Hepatocyte (in vitro differentiated cells): ENCODE measurements at regions not wholly inside any gene's neighbourhood (a gene's known extent, or its start where the extent isn't known, plus 50 kb on each side); places are given as distances from the start of the nearest gene placed in this dataset.
"Not testable (repeated sequence)": the region's sequence is repeated elsewhere in the genome, so short reads cannot be mapped to it uniquely, and the experiment has no call there.

ENCODE experiments used
- DNase-seq: peaks from one replicate; pipeline ENCODE4 v3.0.0-alpha.2; 2016; ENCODE audit warnings: low spot score
- H2AFZ ChIP-seq: fragments of 200-600 bp; sonication (generic); 2 replicates; pipeline ENCODE4 v1.6.0; 2016; ENCODE audit warnings: antibody characterized with exemption, mild to moderate bottlenecking
- H3K27ac ChIP-seq: fragments of 200-600 bp; sonication (generic); 2 replicates; pipeline ENCODE4 v1.5.1; 2016; ENCODE audit warnings: mild to moderate bottlenecking
- H3K27me3 ChIP-seq: fragments of 200-600 bp; sonication (generic); 2 replicates; pipeline ENCODE4 v1.6.1; 2016
- H3K36me3 ChIP-seq: fragments of 200-600 bp; sonication (generic); replicated peaks from 2 replicates; pipeline ENCODE4 v1.5.1; 2016; ENCODE audit warnings: low read depth; ENCODE audit not compliant: insufficient read depth
- H3K4me1 ChIP-seq: fragments of 200-600 bp; sonication (generic); 2 replicates; pipeline ENCODE4 v1.5.1; 2016; ENCODE audit warnings: mild to moderate bottlenecking, moderate library complexity; ENCODE audit not compliant: insufficient read depth
- H3K4me2 ChIP-seq: fragments of 200-600 bp; sonication (generic); 2 replicates; pipeline ENCODE4 v1.6.0; 2016
- H3K4me3 ChIP-seq: fragments of 200-600 bp; sonication (generic); 2 replicates; pipeline ENCODE4 v1.5.1; 2016; ENCODE audit warnings: mild to moderate bottlenecking
- H3K79me2 ChIP-seq: fragments of 200-600 bp; sonication (generic); 2 replicates; pipeline ENCODE4 v1.6.0; 2017; ENCODE audit warnings: mild to moderate bottlenecking
- H3K9me2 ChIP-seq: fragments of 200-600 bp; sonication (generic); replicated peaks from 2 replicates; pipeline ENCODE4 v1.6.0; 2017; ENCODE audit warnings: mild to moderate bottlenecking; ENCODE audit not compliant: insufficient read depth
- H3K9me3 ChIP-seq: fragments of 200-600 bp; sonication (generic); 2 replicates; pipeline ENCODE4 v1.5.1; 2016; ENCODE audit warnings: low read depth, mild to moderate bottlenecking
- H4K20me1 ChIP-seq: fragments of 200-600 bp; sonication (generic); 2 replicates; pipeline ENCODE4 v1.6.0; 2016; ENCODE audit warnings: mild to moderate bottlenecking; ENCODE audit not compliant: insufficient read depth, poor library complexity, severe bottlenecking
- EZH2 ChIP-seq: fragments of 200-600 bp; sonication (generic); IDR thresholded peaks from 2 replicates; pipeline ENCODE4 v1.6.1; 2016; ENCODE audit warnings: antibody characterized with exemption, mild to moderate bottlenecking, borderline replicate concordance
- EZH2phosphoT487 ChIP-seq: fragments of 200-600 bp; sonication (generic); IDR thresholded peaks from one replicate; pipeline ENCODE4 v1.6.1; 2018; ENCODE audit warnings: antibody characterized with exemption, mild to moderate bottlenecking, low read depth, moderate library complexity; ENCODE audit not compliant: unreplicated experiment, severe bottlenecking
- WGBS: methylation state at CpG from one replicate; pipeline ENCODE4 v1.1.6; 2016; ENCODE audit warnings: low lambda C conversion rate; ENCODE audit errors: missing lambda C conversion rate; 5-methylcytosine and 5-hydroxymethylcytosine counted together
- TF ChIP-seq, protein P1 (sequence below): fragments of 200-600 bp; sonication (generic); IDR thresholded peaks from 2 replicates; pipeline ENCODE4 v1.5.1; 2016; ENCODE audit warnings: antibody characterized with exemption, mild to moderate bottlenecking; ENCODE audit not compliant: poor library complexity

DNA sequence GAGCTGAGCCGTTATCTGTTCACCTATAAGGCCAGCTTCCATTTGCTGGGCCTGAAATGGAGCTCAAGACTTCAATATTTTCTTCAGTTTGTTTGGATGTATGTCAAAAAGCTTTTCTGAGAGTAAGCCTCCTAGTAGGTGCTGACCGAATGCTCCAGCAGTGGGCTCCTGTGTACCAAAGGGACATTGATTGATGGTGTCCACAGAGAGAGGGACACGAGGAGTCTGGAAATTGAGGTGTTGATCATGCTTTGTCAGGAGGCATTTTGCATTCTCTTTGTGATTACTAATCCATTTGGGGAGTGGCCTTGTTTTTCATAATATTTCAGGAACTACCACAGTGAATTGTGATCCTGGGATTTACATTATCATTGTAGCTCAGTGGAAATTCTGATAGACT is 107.7 kb upstream of the SLC38A2 start:
- Histone ChIP-seq H3K4me3 (no peak overlapping the region), H3K9me3 (no peaks in the 10 kb centered on the region)
- 92% methylated on average over 3 of the region's 3 CpGs for WGBS

DNA sequence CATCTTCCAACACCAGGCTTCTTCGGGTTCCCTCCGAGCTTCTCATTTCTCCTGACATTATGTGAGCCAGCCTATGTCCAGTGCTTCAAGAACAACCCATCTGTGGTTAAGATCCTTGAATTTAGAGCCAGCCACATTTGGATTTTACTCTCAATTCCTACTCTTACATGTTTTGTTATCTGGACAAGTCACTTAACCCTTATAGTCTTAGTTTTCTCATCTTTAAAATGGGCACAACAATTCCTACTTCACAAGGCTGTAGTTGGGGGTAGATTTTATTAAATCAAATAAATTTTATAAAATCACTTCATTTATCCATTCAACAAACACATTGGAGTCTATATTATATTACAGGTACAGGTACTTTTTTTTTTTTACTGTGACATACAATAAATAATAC is 105.5 kb upstream of the SLC38A2 start:
- Histone ChIP-seq H3K9me2 (no peaks in the 10 kb centered on the region), H3K4me1 (peaks cover 16% of the 10 kb centered on the region), H3K27me3 (no peaks in the 10 kb centered on the region), H3K4me2 (no peak overlapping the region), H2AFZ (no peak overlapping the region), H3K27ac (no peak overlapping the region), H4K20me1 (no peaks in the 10 kb centered on the region), H3K4me3 (no peak overlapping the region), H3K79me2 (no peaks in the 10 kb centered on the region), H3K36me3 (no peaks in the 10 kb centered on the region), H3K9me3 (no peaks in the 10 kb centered on the region)
- no peak for DNase-seq
- WGBS = 97% methylated on average over 2 of the region's 2 CpGs
- no peak for TF ChIP-seq EZH2
- TF ChIP-seq, protein P1, sequence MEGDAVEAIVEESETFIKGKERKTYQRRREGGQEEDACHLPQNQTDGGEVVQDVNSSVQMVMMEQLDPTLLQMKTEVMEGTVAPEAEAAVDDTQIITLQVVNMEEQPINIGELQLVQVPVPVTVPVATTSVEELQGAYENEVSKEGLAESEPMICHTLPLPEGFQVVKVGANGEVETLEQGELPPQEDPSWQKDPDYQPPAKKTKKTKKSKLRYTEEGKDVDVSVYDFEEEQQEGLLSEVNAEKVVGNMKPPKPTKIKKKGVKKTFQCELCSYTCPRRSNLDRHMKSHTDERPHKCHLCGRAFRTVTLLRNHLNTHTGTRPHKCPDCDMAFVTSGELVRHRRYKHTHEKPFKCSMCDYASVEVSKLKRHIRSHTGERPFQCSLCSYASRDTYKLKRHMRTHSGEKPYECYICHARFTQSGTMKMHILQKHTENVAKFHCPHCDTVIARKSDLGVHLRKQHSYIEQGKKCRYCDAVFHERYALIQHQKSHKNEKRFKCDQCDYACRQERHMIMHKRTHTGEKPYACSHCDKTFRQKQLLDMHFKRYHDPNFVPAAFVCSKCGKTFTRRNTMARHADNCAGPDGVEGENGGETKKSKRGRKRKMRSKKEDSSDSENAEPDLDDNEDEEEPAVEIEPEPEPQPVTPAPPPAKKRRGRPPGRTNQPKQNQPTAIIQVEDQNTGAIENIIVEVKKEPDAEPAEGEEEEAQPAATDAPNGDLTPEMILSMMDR = no peak
- no peak for TF ChIP-seq EZH2phosphoT487

More for the DNA sequence above, 107.7 kb upstream of the SLC38A2 start:
- Histone ChIP-seq H3K36me3 (no peaks in the 10 kb centered on the region), H3K4me2 (no peak overlapping the region), H3K9me2 (no peaks in the 10 kb centered on the region), H4K20me1 (no peaks in the 10 kb centered on the region), H3K4me1 (peaks cover 13% of the 10 kb centered on the region), H3K27me3 (no peaks in the 10 kb centered on the region), H3K79me2 (no peaks in the 10 kb centered on the region), H3K27ac (no peak overlapping the region), H2AFZ (no peak overlapping the region)
- no peak for TF ChIP-seq EZH2phosphoT487
- TF ChIP-seq EZH2 = no peak
- TF ChIP-seq, protein P1 = no peak
- no peak for DNase-seq

DNA sequence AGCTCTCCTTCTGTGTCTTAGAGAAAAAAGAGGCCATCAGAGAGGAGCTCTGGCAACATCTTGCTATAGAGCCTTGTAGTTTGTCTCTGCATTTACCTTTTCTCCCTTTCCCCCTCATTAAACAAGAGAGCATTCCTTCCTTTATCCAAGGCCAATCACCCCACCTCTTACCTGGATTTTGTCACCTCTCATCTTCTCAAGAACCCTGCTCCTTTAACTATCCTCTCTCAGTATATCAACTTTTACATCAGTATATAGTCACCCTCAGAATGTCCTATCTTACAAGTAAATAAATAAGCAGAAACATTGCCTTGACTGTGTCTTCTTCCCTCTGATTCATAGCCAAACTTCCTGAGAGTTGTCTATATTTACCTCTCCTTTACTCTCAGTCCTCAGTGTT is 105.0 kb upstream of the SLC38A2 start:
- Histone ChIP-seq H4K20me1 (no peaks in the 10 kb centered on the region), H3K79me2 (no peaks in the 10 kb centered on the region), H3K9me2 (no peaks in the 10 kb centered on the region), H3K4me2 (no peak overlapping the region), H3K4me3 (no peak overlapping the region), H2AFZ (no peak overlapping the region), H3K9me3 (no peaks in the 10 kb centered on the region), H3K36me3 (no peaks in the 10 kb centered on the region), H3K27me3 (no peaks in the 10 kb centered on the region), H3K4me1 (peaks cover 18% of the 10 kb centered on the region), H3K27ac (no peak overlapping the region)
- DNase-seq = no peak
- TF ChIP-seq EZH2phosphoT487 (no peak), EZH2 (no peak)
- TF ChIP-seq, protein P1 = no peak

DNA sequence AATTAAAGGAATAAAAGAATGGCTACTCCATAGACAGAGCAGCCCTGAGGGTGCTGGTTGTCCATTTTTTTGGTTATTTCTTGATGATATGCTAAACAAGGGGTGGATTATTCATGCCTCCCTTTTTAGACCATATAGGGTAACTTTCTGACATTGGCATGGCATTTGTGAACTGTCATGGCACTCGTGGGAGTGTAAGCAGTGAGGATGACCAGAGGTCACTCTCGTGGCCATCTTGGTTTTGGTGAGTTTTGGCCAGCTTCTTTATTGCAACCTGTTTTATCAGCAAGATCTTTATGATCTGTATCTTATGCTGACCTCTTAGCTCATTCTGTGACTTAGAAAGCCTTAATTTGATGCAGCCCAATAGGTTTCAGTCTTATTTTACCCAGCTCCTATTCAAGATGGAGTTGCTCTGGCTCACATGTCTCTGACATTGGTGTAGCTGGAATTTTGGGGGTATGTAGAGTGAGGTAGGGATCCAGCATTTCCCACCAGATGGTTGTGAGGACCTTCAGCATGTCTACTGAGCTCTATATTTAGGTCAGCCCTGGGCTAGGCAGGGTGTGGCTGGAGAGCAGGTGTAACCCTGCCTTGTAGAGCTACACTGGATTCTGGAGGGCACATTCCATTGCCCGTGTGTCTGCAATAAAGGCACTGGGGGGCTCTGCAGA is 103.5 kb upstream of the SLC38A2 start:
- no peak overlapping the region for H2AFZ ChIP-seq
- H3K4me1 ChIP-seq = peaks cover 23% of the 10 kb centered on the region
- TF ChIP-seq EZH2 (no peak), EZH2phosphoT487 (no peak)
- TF ChIP-seq, protein P1 = no peak
- no peak overlapping the region for H3K4me2 ChIP-seq
- no peak overlapping the region for H3K27ac ChIP-seq
- H3K27me3 ChIP-seq = no peaks in the 10 kb centered on the region
- DNase-seq = no peak
- no peaks in the 10 kb centered on the region for H4K20me1 ChIP-seq
- H3K4me3 ChIP-seq = no peak overlapping the region
- no peaks in the 10 kb centered on the region for H3K79me2 ChIP-seq
- no peaks in the 10 kb centered on the region for H3K9me3 ChIP-seq
- H3K9me2 ChIP-seq = no peaks in the 10 kb centered on the region
- 90% methylated on average over 3 of the region's 3 CpGs for WGBS
- no peaks in the 10 kb centered on the region for H3K36me3 ChIP-seq

DNA sequence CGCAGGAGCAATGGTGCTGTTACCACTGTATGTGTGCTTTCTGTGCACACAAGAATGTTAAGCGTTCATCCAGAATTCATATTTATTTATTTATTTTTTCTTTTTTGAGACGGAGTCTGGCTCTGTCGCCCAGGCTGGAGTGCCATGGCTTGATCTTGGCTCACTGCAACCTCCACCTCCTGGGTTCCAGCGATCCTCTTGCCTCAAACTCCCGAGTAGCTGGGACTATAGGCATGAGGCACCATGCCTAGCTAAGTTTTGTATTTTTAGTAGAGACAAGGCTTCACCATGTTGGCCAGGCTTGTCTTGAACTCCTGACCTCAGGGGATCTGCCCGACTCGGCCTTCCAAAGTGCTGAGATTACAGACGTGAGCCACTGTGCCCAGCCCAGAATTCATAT is 101.8 kb upstream of the SLC38A2 start:
- H4K20me1 ChIP-seq, H3K4me3 ChIP-seq, H3K79me2 ChIP-seq, H3K36me3 ChIP-seq, H2AFZ ChIP-seq, H3K27me3 ChIP-seq, DNase-seq, H3K9me2 ChIP-seq, H3K9me3 ChIP-seq: not testable (repeated sequence)
- Histone ChIP-seq H3K4me2 (peak overlapping the region; percentile 57), H3K4me1 (peaks cover 23% of the 10 kb centered on the region), H3K27ac (peak overlapping the region; percentile 79)
- 84% methylated on average over 9 of the region's 9 CpGs for WGBS
